HEK293 (cell line): ENCODE measurements at regions not wholly inside any gene's neighbourhood (a gene's known extent, or its start where the extent isn't known, plus 50 kb on each side); places are given as distances from the start of the nearest gene placed in this dataset.

Experiments
- CTCF ChIA-PET: fragments of 350-600 bp; formaldehyde crosslinking; extraction: SDS; loops from one replicate; lab custom pipeline; 2021; ENCODE audit warnings: antibody characterized with exemption; lab: Yijun Ruan, JAX
- POLR2A ChIA-PET: fragments of 300-600 bp; formaldehyde crosslinking; extraction: SDS; loops from one replicate; lab custom pipeline; 2020; ENCODE audit warnings: antibody characterized with exemption, inconsistent platforms; lab: Yijun Ruan, JAX
- H3K27ac ChIP-seq: fragments of 200-500 bp; sonication (Bioruptor generic); 2 replicates; pipeline ENCODE4 v1.5.1; 2014; ENCODE audit warnings: low read depth, low read length, control low read depth, inconsistent platforms; ENCODE audit errors: extremely low read depth
- H3K36me3 ChIP-seq, 2 experiments: fragments of 200-500 bp in 1 of 2; sonication (Bioruptor generic) in 1 of 2; 1 replicate in 1 of 2; 2 replicates in 1 of 2; pipeline ENCODE4 v1.5.1; 2014 to 2017; ENCODE audit warnings: inconsistent platforms in 2 of 2, low read length in 2 of 2; ENCODE audit not compliant: control insufficient read depth in 2 of 2, insufficient read depth in 1 of 2
- H3K4me1 ChIP-seq: fragments of 200-500 bp; sonication (Bioruptor generic); 2 replicates; pipeline ENCODE4 v1.5.1; 2014; ENCODE audit warnings: mild to moderate bottlenecking, low read length, inconsistent platforms; ENCODE audit not compliant: control insufficient read depth, insufficient read depth
- H3K4me3 ChIP-seq: 2 replicates; pipeline ENCODE4 v1.5.1; 2011; ENCODE audit warnings: low read depth, mild to moderate bottlenecking, control low read depth, low read length, moderate library complexity
- H3K9me3 ChIP-seq: fragments of 200-500 bp; sonication (Bioruptor generic); 2 replicates; pipeline ENCODE4 v1.5.1; 2014; ENCODE audit warnings: low read depth, low read length, inconsistent platforms; ENCODE audit not compliant: control insufficient read depth, insufficient read depth
- GLI4 ChIP-seq: fragments of 450-650 bp; formaldehyde crosslinking; IDR thresholded peaks from 2 replicates; pipeline ENCODE4 v1.5.1; 2016; ENCODE audit warnings: missing biosample characterization, missing genetic modification characterization
- HOXD13 ChIP-seq: sonication (generic); formaldehyde crosslinking; IDR thresholded peaks from 2 replicates; pipeline ENCODE4 v1.8.0; 2022; ENCODE audit warnings: missing genetic modification reagents, borderline replicate concordance
- INSM2 ChIP-seq: fragments of 450-650 bp; formaldehyde crosslinking; IDR thresholded peaks from 2 replicates; pipeline ENCODE4 v1.5.1; 2016; ENCODE audit warnings: missing biosample characterization, missing genetic modification characterization
- PRDM10 ChIP-seq: fragments of 450-650 bp; formaldehyde crosslinking; IDR thresholded peaks from 2 replicates; pipeline ENCODE4 v1.5.1; 2016; ENCODE audit warnings: missing biosample characterization, missing genetic modification characterization
- SCRT2 ChIP-seq: fragments of 450-650 bp; formaldehyde crosslinking; IDR thresholded peaks from 2 replicates; pipeline ENCODE4 v1.5.1; 2016; ENCODE audit warnings: missing biosample characterization, missing genetic modification characterization
- SETDB1 ChIP-seq: IDR thresholded peaks from one replicate; pipeline ENCODE4 v1.6.1; 2017; ENCODE audit warnings: mild to moderate bottlenecking, low read length, moderate library complexity, mixed read lengths; ENCODE audit not compliant: insufficient read length
- YY1 ChIP-seq: fragments of 450-650 bp; formaldehyde crosslinking; IDR thresholded peaks from 2 replicates; pipeline ENCODE4 v1.5.1; 2018; ENCODE audit warnings: missing biosample characterization, missing genetic modification characterization
- ZBTB17 ChIP-seq: fragments of 450-650 bp; formaldehyde crosslinking; IDR thresholded peaks from 2 replicates; pipeline ENCODE4 v1.5.1; 2016; ENCODE audit warnings: missing biosample characterization, missing genetic modification characterization
- ZNF174 ChIP-seq: fragments of 450-650 bp; formaldehyde crosslinking; IDR thresholded peaks from 2 replicates; pipeline ENCODE4 v1.5.0; 2017; ENCODE audit warnings: missing biosample characterization, mild to moderate bottlenecking, missing genetic modification characterization
- ZNF211 ChIP-seq: fragments of 450-650 bp; formaldehyde crosslinking; IDR thresholded peaks from 2 replicates; pipeline ENCODE4 v1.5.1; 2016; ENCODE audit warnings: low read depth, missing biosample characterization, missing genetic modification characterization
- ZNF274 ChIP-seq, 2 experiments: fragments of 200-500 bp in 1 of 2; fragments of 450-650 bp in 1 of 2; sonication (Bioruptor generic) in 1 of 2; formaldehyde crosslinking in 1 of 2; IDR thresholded peaks; 2 replicates each; pipeline versions ENCODE4 v1.5.1 to v1.6.1; 2014 to 2016; ENCODE audit warnings: borderline replicate concordance in 1 of 2, inconsistent platforms in 1 of 2, low read length in 1 of 2, missing biosample characterization in 1 of 2, missing genetic modification characterization in 1 of 2
- ZNF280D ChIP-seq: fragments of 450-650 bp; formaldehyde crosslinking; IDR thresholded peaks from 2 replicates; pipeline ENCODE4 v1.5.1; 2016; ENCODE audit warnings: missing biosample characterization, missing genetic modification characterization
- ZNF423 ChIP-seq: fragments of 450-650 bp; formaldehyde crosslinking; IDR thresholded peaks from 2 replicates; pipeline ENCODE4 v1.5.1; 2016; ENCODE audit warnings: missing biosample characterization, missing genetic modification characterization
- ZNF488 ChIP-seq: fragments of 450-650 bp; formaldehyde crosslinking; IDR thresholded peaks from 2 replicates; pipeline ENCODE4 v1.5.1; 2016; ENCODE audit warnings: missing biosample characterization, missing genetic modification characterization
- ZNF518A ChIP-seq: fragments of 450-650 bp; formaldehyde crosslinking; conservative IDR thresholded peaks from 2 replicates; pipeline ENCODE4 v1.5.1; 2016; ENCODE audit warnings: low read depth, missing biosample characterization, missing genetic modification characterization
- ZNF558 ChIP-seq: fragments of 450-650 bp; formaldehyde crosslinking; IDR thresholded peaks from 2 replicates; pipeline ENCODE4 v1.5.1; 2016; ENCODE audit warnings: missing biosample characterization, missing genetic modification characterization
- ZNF664 ChIP-seq: fragments of 450-650 bp; formaldehyde crosslinking; IDR thresholded peaks from 2 replicates; pipeline ENCODE4 v1.5.1; 2016; ENCODE audit warnings: missing biosample characterization, missing genetic modification characterization

GRCh38 chr14:71270111-71270510 lies 362.9 kb downstream of the PCNX1 start:
- Histone ChIP-seq H3K36me3 (no peaks in the 10 kb centered on the region), H3K4me3 (no peak overlapping the region), H3K27ac (no peak overlapping the region), H3K4me1 (no peaks in the 10 kb centered on the region), H3K9me3 (peaks cover 2% of the 10 kb centered on the region; the same call in 1 of the 2 replicates)
- no peak for TF ChIP-seq SETDB1
- POLR2A ChIA-PET, result no interaction called here
- CTCF ChIA-PET, result interaction anchor here (0.5 kb wide), 1 partner anchor 1393 kb away, joined by 3 read pairs; no protein-coding TSS in a partner anchor

- H3K9me3 ChIP-seq, result no peaks in the 10 kb centered on the region
- no peaks in the 10 kb centered on the region for H3K36me3 ChIP-seq
- no peak overlapping the region for H3K27ac ChIP-seq
- CTCF ChIA-PET, result no interaction called here
- POLR2A ChIA-PET, result no interaction called here
- no peaks in the 10 kb centered on the region for H3K4me1 ChIP-seq
- H3K4me3 ChIP-seq, result no peak overlapping the region
- TF ChIP-seq HOXD13 (CRISPR knock-in tag), result no peak
- TF ChIP-seq ZNF274 (IDR thresholded peaks at IDR 0.05; ENCODE audit: low read length), result no peak
- no peak for TF ChIP-seq ZNF274 (tag by site-specific recombination; IDR thresholded peaks at IDR 0.05; ENCODE audit: borderline replicate concordance)
- no peak for TF ChIP-seq ZNF488 (tag by site-specific recombination)
- TF ChIP-seq INSM2, result no peak
- TF ChIP-seq ZBTB17 (tag by site-specific recombination), result no peak
- no peak for TF ChIP-seq ZNF211
- no peak for TF ChIP-seq ZNF423 (tag by site-specific recombination)
- no peak for TF ChIP-seq ZNF280D (tag by site-specific recombination)
- TF ChIP-seq ZNF664 (tag by site-specific recombination), result no peak
- TF ChIP-seq ZNF174 (tag by site-specific recombination), result no peak
- TF ChIP-seq GLI4 (tag by site-specific recombination), result no peak
- TF ChIP-seq ZNF518A (tag by site-specific recombination), result no peak
- TF ChIP-seq SCRT2 (tag by site-specific recombination), result no peak
- TF ChIP-seq ZNF558 (tag by site-specific recombination), result no peak
- no peak for TF ChIP-seq YY1 (tag by site-specific recombination)
- TF ChIP-seq PRDM10 (tag by site-specific recombination), result no peak
These were observed 364.1 kb downstream of the PCNX1 start for GRCh38 chr14:71271166-71271945.
